HepG2 (cell line): ENCODE measurements at regions not wholly inside any gene's neighbourhood (a gene's known extent, or its start where the extent isn't known, plus 50 kb on each side); places are given as distances from the start of the nearest gene placed in this dataset.

ENCODE experiments used
- ATAC-seq: fragments of 200-7000 bp; cut with Tn5 transposase; 3 replicates; pipeline ENCODE4 v1.9.1; 2020; ENCODE audit warnings: mild to moderate bottlenecking, moderate library complexity
- BruUV-seq: library from RNA; stranded (reverse); fragments of 400-500 nt; replicated peaks from 2 replicates; lab custom pipeline; 2021; lab: Mats Ljungman, UMichigan
- CTCF ChIA-PET: fragments of 300-600 bp; formaldehyde crosslinking; extraction: SDS; loops from one replicate; lab custom pipeline; 2021; ENCODE audit warnings: low total read pairs, inconsistent platforms, low intra/inter-chr PET ratio; lab: Yijun Ruan, JAX
- POLR2A ChIA-PET: fragments of 350-600 bp; sonication (Branson Sonifier 250); formaldehyde crosslinking; loops from one replicate; lab custom pipeline; 2020; ENCODE audit warnings: antibody characterized with exemption, inconsistent platforms; lab: Yijun Ruan, JAX
- DNase-seq: peaks from one replicate; pipeline ENCODE4 v3.0.0-alpha.2; 2015; ENCODE audit warnings: low spot score
- FAIRE-seq: peaks from 3 replicates; lab custom pipeline; 2011; peaks lifted over from hg19 to GRCh38; lab: Jason Lieb, UNC
- H2AFZ ChIP-seq: one replicate; pipeline ENCODE4 v1.6.1; 2011; ENCODE audit warnings: low read length, inconsistent platforms
- H3K27ac ChIP-seq: fragments of 300-600 bp; 3 replicates; pipeline ENCODE4 v1.8.0; 2011; ENCODE audit warnings: mixed run types, mild to moderate bottlenecking, mixed read lengths, low read length, inconsistent platforms; ENCODE audit not compliant: insufficient read depth; ENCODE audit errors: extremely low read length
- H3K27me3 ChIP-seq, 2 experiments: fragments of 200-600 bp in 1 of 2; 2 replicates in 1 of 2; 3 replicates in 1 of 2; pipeline versions ENCODE4 v1.6.0 to v1.8.0; 2011; ENCODE audit warnings: low read length in 2 of 2, mild to moderate bottlenecking in 2 of 2, moderate library complexity in 2 of 2, inconsistent platforms in 1 of 2; ENCODE audit not compliant: insufficient read depth in 2 of 2, control insufficient read depth in 1 of 2
- H3K36me3 ChIP-seq, 2 experiments: fragments of 200-600 bp in 1 of 2; replicated peaks in 1 of 2; 2 replicates in 1 of 2; 3 replicates in 1 of 2; pipeline versions ENCODE4 v1.5.1 to v1.8.0; 2011; ENCODE audit warnings: low read length in 2 of 2, inconsistent platforms in 1 of 2; ENCODE audit not compliant: insufficient read depth in 2 of 2, control insufficient read depth in 1 of 2
- H3K4me1 ChIP-seq: 2 replicates; pipeline ENCODE4 v1.5.1; 2012; ENCODE audit warnings: low read length, inconsistent platforms; ENCODE audit not compliant: insufficient read depth
- H3K4me2 ChIP-seq: 2 replicates; pipeline ENCODE4 v1.6.0; 2011; ENCODE audit warnings: low read depth, low read length, inconsistent platforms
- H3K4me3 ChIP-seq, 3 experiments: fragments of 200-600 bp in 1 of 3; sonication (generic), shearing (Covaris generic) in 1 of 3; replicated peaks in 1 of 3; 2 replicates each; pipeline ENCODE4 v1.5.1; 2011 to 2016; ENCODE audit warnings: low read length in 3 of 3, inconsistent platforms in 2 of 3, low read depth in 2 of 3, mild to moderate bottlenecking in 2 of 3, control low read depth in 1 of 3, mixed read lengths in 1 of 3; ENCODE audit not compliant: insufficient read depth in 1 of 3
- H3K79me2 ChIP-seq: one replicate; pipeline ENCODE4 v1.6.1; 2011; ENCODE audit warnings: low read length, inconsistent platforms; ENCODE audit not compliant: insufficient read depth
- H3K9ac ChIP-seq: 2 replicates; pipeline ENCODE4 v1.6.0; 2011; ENCODE audit warnings: mild to moderate bottlenecking, low read depth, low read length, inconsistent platforms; ENCODE audit not compliant: insufficient read depth
- H3K9me3 ChIP-seq: 2 replicates; pipeline ENCODE4 v1.5.1; 2012; ENCODE audit warnings: mild to moderate bottlenecking, low read length
- H4K20me1 ChIP-seq: 2 replicates; pipeline ENCODE4 v1.6.0; 2011; ENCODE audit warnings: inconsistent platforms, mild to moderate bottlenecking, low read length, moderate library complexity; ENCODE audit not compliant: insufficient read depth
- BRCA1 ChIP-seq: sonication (generic); formaldehyde crosslinking; IDR thresholded peaks from 2 replicates; pipeline ENCODE4 v1.4.0; 2020; ENCODE audit warnings: missing genetic modification reagents
- FOXP1 ChIP-seq, 2 experiments: fragments of 450-650 bp in 1 of 2; IDR thresholded peaks; 2 replicates each; pipeline ENCODE4 v1.6.1; 2017 to 2018; ENCODE audit warnings: antibody characterized with exemption in 1 of 2
- MED1 ChIP-seq: sonication (generic); formaldehyde crosslinking; IDR thresholded peaks from 2 replicates; pipeline ENCODE4 v1.4.0; 2020; ENCODE audit warnings: missing genetic modification reagents
- SALL1 ChIP-seq: sonication (generic); formaldehyde crosslinking; IDR thresholded peaks from 2 replicates; pipeline ENCODE4 v1.8.0; 2022; ENCODE audit warnings: mild to moderate bottlenecking, missing genetic modification reagents
- SP140L ChIP-seq: sonication (generic); formaldehyde crosslinking; IDR thresholded peaks from 2 replicates; pipeline ENCODE4 v1.4.0; 2020; ENCODE audit warnings: missing genetic modification reagents, borderline replicate concordance
- TEAD3 ChIP-seq: optimal IDR thresholded peaks from 2 replicates; pipeline ENCODE3; 2016; ENCODE audit warnings: borderline replicate concordance
- ZNF280D ChIP-seq: sonication (generic); formaldehyde crosslinking; IDR thresholded peaks from 2 replicates; pipeline ENCODE4 v1.5.1; 2020; ENCODE audit warnings: mild to moderate bottlenecking, missing genetic modification reagents
- ZSCAN9 ChIP-seq: IDR thresholded peaks from 2 replicates; pipeline ENCODE4 v1.6.1; 2016; ENCODE audit warnings: borderline replicate concordance
- WGBS: methylation state at CpG from one replicate; pipeline ENCODE4 v1.1.6; 2017; ENCODE audit warnings: low lambda C conversion rate; 5-methylcytosine and 5-hydroxymethylcytosine counted together
- in situ Hi-C: cut with HindIII; loops from 2 replicates; pipeline ENCODE4 v1.10.0; 2017; ENCODE audit warnings: low pct_unique_long_range_greater_than_20kb; ENCODE audit not compliant: extremely low pct_ligation_motif_present
- intact Hi-C: fragments of 100-400 bp; cut with micrococcal nuclease; formaldehyde crosslinking; loops from one replicate; pipeline ENCODE4 v1.10.0; 2022; ENCODE audit not compliant: unreplicated experiment

GRCh38 chr12:115095073-115095748 lies 411.2 kb upstream of the TBX3 start:
- no peaks in the 10 kb centered on the region for H3K27me3 ChIP-seq
- H4K20me1 ChIP-seq, result no peaks in the 10 kb centered on the region
- no peak overlapping the region for H3K27ac ChIP-seq
- no TSS peak for BruUV-seq
- POLR2A ChIA-PET, result interaction anchor here (1.2 to 1.9 kb wide), 2 partner anchors 13 to 411 kb away, joined by 4 to 5 read pairs; partner anchors contain the start of gene TBX3
- no peaks in the 10 kb centered on the region for H3K79me2 ChIP-seq
- CTCF ChIA-PET, result no interaction called here
- H3K4me1 ChIP-seq, result peaks cover 53% of the 10 kb centered on the region
- in situ Hi-C loops (no loop called here), intact Hi-C loops (no loop called here)
- WGBS, result 47% methylated on average over 10 of the region's 10 CpGs
- DNase-seq (no peak), ATAC-seq (peak; percentile 48; the same call in 2 of the 3 replicates), FAIRE-seq (no peak)
- H3K4me2 ChIP-seq, result peak overlapping the region; percentile 31
- TF ChIP-seq FOXP1 (IDR thresholded peaks at IDR 0.05), result no peak
- 0 out of 2 replicates have a peak, but pooled peaks have one; percentile 6 for TF ChIP-seq FOXP1 (CRISPR knock-in tag; IDR thresholded peaks at IDR 0.05)
- no peak for TF ChIP-seq SP140L (CRISPR knock-in tag)
- TF ChIP-seq TEAD3 (CRISPR knock-in tag), result peak; percentile 13
- TF ChIP-seq ZSCAN9 (CRISPR knock-in tag), result 0 out of 2 replicates have a peak, but pooled peaks have one; percentile 40
- TF ChIP-seq ZNF280D (CRISPR knock-in tag), result 0 out of 2 replicates have a peak, but pooled peaks have one; percentile 25
- 0 out of 2 replicates have a peak, but pooled peaks have one; percentile 32 for TF ChIP-seq MED1
- peak; percentile 28; the same call in 1 of the 2 replicates for TF ChIP-seq SALL1
- TF ChIP-seq BRCA1 (CRISPR knock-in tag), result no peak
- no peak overlapping the region for H3K9ac ChIP-seq
- H3K36me3 ChIP-seq, result no peaks in the 10 kb centered on the region
- no peak overlapping the region; a peak in 1 of 6 replicates for H3K4me3 ChIP-seq
- H2AFZ ChIP-seq, result no peak overlapping the region
- no peaks in the 10 kb centered on the region for H3K9me3 ChIP-seq
